DOHH2 (cell line): ENCODE measurements at regions not wholly inside any gene's neighbourhood (a gene's known extent, or its start where the extent isn't known, plus 50 kb on each side); places are given as distances from the start of the nearest gene placed in this dataset.

Experiments used
- EZH2phosphoT487 ChIP-seq: fragments of 200-600 bp; sonication (generic); IDR thresholded peaks from 2 replicates; pipeline ENCODE4 v1.6.1; 2017; ENCODE audit warnings: borderline replicate concordance, mild to moderate bottlenecking, antibody characterized with exemption, low read length, moderate library complexity, mixed read lengths
- TF ChIP-seq, protein P1 (sequence below): fragments of 200-600 bp; sonication (generic); IDR thresholded peaks from one replicate; pipeline ENCODE4 v1.5.1; 2014; ENCODE audit warnings: antibody characterized with exemption, mild to moderate bottlenecking, low read depth, low read length; ENCODE audit not compliant: poor library complexity, severe bottlenecking

DNA sequence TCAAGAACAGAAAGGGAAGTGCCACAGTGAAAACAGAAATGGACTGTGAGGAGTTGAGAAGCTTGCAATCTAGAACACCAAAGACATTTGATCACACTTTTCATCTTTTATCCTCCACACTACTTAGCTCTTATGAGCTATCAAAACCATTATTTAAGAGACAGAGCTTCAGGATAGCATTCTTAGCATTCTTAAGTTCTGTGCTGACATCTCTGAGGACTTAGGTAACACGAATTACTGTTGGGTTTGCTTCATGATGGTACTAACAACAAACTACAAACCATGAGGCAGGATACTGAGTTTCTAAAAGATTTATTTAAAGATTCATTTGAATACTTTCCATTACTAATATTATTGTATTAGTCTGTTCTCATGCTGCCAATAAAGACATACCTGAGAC, 1038.6 kb downstream of the TUSC7 start:
- TF ChIP-seq, protein P1, sequence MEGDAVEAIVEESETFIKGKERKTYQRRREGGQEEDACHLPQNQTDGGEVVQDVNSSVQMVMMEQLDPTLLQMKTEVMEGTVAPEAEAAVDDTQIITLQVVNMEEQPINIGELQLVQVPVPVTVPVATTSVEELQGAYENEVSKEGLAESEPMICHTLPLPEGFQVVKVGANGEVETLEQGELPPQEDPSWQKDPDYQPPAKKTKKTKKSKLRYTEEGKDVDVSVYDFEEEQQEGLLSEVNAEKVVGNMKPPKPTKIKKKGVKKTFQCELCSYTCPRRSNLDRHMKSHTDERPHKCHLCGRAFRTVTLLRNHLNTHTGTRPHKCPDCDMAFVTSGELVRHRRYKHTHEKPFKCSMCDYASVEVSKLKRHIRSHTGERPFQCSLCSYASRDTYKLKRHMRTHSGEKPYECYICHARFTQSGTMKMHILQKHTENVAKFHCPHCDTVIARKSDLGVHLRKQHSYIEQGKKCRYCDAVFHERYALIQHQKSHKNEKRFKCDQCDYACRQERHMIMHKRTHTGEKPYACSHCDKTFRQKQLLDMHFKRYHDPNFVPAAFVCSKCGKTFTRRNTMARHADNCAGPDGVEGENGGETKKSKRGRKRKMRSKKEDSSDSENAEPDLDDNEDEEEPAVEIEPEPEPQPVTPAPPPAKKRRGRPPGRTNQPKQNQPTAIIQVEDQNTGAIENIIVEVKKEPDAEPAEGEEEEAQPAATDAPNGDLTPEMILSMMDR: no peak
- TF ChIP-seq EZH2phosphoT487: no peak
